HG02610 (cell line): ENCODE measurements at regions not wholly inside any gene's neighbourhood (a gene's known extent, or its start where the extent isn't known, plus 50 kb on each side); places are given as distances from the start of the nearest gene placed in this dataset.
"Not testable (repeated sequence)": the region's sequence is repeated elsewhere in the genome, so short reads cannot be mapped to it uniquely, and the experiment has no call there.

Source experiments
- ATAC-seq: cut with Tn5 transposase; IDR thresholded peaks from one replicate; pipeline ENCODE4 v1.9.1; 2021; ENCODE audit warnings: mild to moderate bottlenecking, moderate library complexity; ENCODE audit not compliant: unreplicated experiment

DNA sequence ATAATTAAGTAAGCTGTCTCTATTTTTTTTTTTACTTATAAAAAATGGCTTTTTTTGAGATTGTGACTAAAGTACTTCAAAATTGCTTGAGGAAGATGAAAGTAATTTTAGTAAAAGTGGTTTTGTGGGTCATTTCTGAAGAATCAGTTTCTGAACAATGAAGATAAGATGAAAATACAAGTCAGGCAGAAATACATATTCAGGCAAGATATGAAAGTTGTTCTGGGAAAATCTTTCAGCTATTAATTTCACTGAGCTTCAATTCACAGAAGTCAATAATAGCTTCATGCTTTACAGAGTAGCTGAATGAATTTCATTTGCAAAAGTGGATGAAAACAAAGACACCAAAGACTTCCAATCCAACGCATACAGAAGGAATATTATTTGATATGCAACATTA is 305.2 kb upstream of the ARSJ start:
- no peak for ATAC-seq

GRCh38 chr4:114286262-114286810 is 306.9 kb upstream of the ARSJ start:
- ATAC-seq: no peak

DNA sequence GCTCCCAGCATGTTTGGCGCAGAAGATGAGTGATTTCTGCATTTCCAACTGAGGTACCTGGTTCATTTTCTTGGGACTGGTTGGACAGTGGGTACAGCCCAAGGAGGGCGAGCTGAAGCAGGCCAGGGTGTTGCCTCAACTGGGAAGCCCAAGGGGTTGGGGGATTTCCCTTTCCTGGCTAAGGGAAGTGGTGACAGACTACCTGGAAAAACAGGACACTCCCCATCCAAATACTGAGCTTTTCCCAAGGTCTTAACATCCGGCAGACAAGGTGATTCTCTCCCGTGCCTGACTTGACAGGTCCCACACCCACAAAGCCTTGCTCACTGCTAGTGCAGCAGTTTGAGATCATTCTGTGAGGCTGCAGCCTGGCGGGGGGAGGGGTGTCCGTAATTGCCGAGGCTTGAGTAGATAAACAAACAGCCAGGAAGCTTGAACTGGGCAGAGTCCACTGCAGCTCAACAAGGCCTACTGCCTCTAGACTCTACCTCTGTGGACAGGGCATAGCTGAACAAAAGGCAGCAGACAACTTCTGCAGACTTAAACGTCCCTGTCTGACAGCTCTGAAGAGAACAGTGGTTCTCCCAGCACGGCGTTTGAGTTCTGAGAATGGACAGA is 307.7 kb upstream of the ARSJ start:
- ATAC-seq: no peak

GRCh38 chr4:114296126-114296525 is 302.5 kb upstream of the UGT8 start:
- no peak for ATAC-seq

DNA sequence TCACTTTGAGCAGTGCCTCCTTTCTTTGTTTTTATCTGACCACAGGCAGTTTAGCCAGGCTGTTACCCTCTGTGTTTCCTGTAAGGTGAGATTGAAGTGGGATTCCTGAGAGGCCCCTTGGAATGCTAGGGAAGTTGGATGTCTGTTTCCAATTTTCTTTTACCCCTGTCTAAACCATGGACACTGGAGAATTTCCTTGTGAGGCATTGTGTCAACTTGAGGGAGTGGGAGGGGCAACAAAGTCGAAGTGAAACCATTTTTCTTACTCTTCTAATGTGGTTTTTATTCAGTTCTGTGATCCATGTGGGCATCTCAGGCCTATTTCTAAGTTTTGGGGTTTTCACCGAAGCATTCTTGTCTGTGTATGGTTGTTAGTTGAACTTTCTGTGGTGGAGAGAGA is 296.1 kb upstream of the UGT8 start:
- no peak for ATAC-seq

DNA sequence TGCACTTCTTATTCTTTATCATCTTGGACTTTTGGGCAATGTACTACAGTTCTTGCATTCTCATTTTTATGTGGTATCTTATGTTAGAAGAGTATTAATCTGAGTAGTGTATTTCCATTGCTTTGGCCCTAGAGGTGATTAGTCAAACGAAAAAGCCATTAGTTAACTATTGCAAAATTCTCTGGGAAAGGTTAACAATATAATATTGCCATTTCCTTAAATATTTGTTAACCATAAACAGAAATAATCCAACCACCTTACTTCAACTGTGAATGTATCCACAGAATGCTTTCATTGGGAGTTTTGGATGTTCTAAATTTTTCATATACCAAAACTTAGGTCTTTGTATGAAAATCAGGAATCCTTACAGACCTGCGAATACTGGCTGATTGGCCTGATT is 294.6 kb upstream of the UGT8 start:
- no peak for ATAC-seq

DNA sequence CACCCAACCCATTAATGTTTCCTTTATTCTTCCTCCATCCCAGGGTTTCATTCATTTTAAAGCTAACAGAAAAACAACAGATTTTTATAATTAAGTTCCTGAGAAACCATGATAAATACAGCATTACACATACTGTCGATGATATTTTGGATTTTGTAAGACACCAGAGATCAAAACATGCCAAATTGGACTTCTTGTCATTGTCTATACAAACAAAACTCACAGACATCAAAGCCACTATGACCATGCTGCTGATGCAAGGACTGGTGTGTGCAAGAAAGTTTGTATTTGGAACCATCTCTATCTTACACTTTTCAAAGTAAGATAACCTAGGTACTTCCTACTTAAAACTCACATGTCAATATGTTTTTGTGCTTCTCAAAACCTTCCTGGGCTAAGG is 294.0 kb upstream of the UGT8 start:
- ATAC-seq: no peak

GRCh38 chr4:114306946-114307345 is 291.7 kb upstream of the UGT8 start:
- no peak for ATAC-seq

DNA sequence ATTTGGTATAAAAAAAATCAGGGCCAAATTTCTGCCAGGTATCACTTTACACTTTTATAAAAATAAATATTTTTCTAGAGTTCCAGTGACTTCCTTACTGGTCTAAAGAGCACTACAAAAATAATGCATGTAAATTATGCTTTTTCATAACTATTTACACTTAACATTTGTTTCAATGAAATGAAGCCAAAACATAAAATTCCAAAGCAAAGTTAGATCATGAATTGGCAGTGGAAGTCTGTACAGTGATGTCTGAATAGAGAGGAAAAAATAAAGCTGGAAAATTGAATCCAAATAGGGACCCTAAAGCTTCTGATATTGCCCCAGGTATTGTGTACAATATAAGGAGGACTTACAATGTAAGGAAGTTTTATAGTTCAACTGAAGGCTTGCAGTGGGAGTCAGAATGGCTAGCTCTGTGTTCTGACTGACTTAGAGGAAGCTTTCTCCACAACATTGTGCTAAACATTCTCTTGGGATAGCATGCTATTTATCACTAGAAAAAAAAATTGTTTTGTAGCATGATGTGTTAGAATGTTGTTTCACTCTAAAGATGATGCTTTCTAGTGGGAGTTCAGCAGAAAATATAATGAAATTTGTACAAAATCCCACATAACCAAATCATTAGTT is 288.2 kb upstream of the UGT8 start:
- no peak for ATAC-seq

DNA sequence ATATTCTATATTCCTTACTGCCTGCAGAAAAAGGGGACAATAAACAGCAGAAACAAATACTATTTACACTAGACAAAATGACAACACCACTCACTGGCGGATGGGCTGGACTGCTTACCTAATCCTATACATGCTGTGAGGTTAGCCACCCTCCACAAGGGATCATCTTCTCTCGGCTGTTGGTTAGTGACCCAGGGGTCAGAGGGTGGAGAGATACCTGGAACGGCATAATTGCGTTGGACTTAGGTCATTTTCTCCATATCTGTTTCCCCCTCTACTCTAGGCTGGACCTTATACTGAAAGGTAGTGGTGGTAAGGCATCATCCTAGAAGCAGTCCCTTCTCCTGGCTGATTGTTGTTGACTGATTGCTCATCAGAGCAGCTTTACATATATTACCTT is 286.8 kb upstream of the UGT8 start:
- no peak for ATAC-seq

DNA sequence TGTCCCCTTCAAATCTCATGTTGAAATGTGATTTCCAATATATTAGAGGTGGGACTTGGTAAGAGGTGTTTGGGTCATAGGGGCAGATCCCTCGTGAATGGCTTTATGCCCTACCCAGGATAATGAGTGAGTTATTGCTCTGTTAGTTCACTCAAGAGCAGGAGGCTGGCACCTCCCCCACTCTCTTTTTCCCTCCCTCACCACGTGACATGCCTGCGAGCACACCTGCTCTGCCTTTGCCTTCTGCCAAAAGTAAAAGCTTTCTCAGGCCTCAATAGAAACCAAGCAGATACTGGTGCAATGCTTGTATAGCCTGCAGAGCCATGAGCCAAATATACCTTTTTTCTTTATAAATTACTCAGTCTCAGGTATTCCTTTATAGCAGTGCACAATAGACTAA is 286.3 kb upstream of the UGT8 start:
- ATAC-seq: no peak

- ATAC-seq: no peak
Observed at GRCh38 chr4:114316789-114317188, 281.8 kb upstream of the UGT8 start.

GRCh38 chr4:114317564-114317963 is 281.0 kb upstream of the UGT8 start:
- ATAC-seq: no peak

GRCh38 chr4:114318309-114318708 is 280.3 kb upstream of the UGT8 start:
- ATAC-seq: no peak

- ATAC-seq: no peak
Observed at GRCh38 chr4:114320126-114320525, 278.5 kb upstream of the UGT8 start.

DNA sequence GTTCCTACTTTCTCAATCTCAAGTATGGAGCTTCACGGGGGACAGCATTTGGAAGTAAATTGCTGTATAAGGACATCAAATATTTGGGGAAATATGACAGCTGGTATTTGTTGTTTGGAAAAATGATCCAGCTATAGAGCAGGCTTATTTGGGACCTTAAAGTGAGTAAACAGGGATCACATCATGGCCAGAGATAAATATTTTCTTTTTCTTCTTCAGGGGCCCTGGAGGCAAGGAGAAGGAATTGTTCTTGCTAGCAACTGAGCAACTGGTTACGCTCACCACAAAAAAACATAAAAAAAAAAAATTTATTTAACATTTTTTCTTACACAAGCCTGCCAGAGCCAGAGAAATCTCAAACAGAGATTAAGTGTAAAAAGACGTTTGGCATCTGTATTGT is 277.2 kb upstream of the UGT8 start:
- ATAC-seq: no peak

- ATAC-seq: no peak
Observed at GRCh38 chr4:114323841-114324240, 274.8 kb upstream of the UGT8 start.

DNA sequence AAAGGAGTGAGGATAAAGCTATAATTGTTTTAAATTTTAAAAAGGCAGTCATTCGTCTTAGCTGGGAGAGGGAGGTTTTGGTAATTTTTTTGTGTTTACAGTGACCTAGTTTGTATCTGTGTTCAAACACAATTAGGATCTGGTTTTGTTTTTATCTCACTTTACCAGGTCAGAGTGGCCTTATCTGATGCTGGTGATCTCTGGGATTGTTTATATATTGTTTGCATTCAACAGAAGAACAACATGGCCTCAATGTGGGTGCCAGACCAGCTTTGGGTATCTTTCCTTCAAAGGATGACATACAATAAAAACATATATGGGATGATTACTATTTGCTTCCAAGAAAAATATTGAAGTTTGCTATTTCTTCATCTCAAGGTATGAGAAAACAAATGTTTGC is 272.2 kb upstream of the UGT8 start:
- ATAC-seq: no peak

DNA sequence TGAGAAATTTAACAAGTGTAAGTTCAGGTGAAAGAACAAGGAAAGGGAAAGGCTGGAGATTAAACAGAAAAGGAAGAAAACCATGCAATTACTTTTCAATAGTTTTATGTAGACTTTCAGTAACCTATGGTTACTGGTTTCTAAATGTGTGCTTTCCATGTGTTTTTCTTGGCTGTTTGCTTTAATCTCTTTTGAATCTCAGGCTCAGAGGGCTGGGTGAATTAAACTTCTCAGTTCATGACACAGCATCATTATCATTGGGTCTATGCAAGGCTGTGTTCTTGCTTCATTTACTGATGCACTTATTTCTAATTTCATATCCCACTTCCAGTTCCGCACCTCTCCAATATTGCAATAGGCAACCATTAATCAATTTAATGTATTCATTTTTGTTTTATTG is 266.5 kb upstream of the UGT8 start:
- ATAC-seq: no peak

DNA sequence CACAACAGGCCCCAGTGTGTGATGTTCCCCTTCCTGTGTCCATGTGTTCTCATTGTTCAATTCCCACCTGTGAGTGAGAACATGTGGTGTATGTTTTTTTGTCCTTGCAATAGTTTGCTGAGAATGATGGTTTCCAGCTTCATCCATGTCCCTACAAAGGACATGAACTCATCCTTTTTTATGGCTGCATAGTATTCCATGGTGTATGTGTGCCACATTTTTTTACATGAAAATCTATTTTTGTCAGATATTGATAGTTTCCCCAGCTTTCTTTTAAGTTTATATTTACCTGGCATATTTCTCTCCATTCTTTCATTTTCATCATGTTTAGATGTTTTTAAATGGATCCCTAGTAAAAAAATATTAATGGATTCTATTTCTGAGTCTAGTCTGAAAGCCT is 264.2 kb upstream of the UGT8 start:
- ATAC-seq: not testable (repeated sequence)

DNA sequence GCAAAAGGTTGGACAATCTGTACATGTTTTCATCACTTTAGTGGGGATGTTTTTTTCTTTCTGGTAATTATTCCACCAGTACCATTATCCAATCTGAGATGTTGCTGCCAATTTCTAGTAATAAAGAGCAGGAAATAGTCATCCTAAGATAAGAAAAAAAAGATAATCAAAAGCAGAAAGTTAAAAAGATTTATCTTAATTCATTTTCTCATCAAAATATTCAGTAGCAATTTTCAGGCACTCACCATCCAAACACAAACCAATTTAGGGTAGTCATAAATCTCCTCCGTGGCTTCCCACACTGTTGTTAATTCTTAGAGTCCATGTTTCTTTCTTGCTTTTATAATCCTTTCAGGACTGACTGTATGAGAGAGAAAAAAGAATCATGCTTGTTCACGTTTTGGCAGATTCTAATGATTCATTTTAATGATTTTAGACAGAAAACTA is 263.7 kb upstream of the UGT8 start:
- ATAC-seq: no peak

DNA sequence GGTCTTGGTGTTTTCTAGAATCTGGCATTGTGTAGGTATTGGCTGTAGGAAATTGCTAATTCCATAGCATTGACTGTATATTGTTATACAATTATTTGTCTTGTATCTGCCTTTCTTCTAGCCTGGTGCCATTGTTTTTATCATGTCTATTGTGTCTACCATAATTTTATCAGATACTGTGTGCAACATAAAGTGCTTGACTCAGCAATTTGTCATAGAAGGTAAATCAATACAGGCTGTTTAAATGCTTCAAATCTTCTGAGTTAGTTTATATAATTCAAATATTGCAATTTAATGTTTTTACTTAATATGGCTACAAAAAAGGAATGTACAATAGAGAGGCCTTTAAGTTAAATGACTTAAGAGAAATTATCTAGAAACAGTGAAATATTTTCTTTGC is 263.3 kb upstream of the UGT8 start:
- no peak for ATAC-seq

GRCh38 chr4:114343015-114343414 is 255.6 kb upstream of the UGT8 start:
- no peak for ATAC-seq
